Smooth muscle cell (in vitro differentiated cells): ENCODE measurements at regions not wholly inside any gene's neighbourhood (a gene's known extent, or its start where the extent isn't known, plus 50 kb on each side); places are given as distances from the start of the nearest gene placed in this dataset.
"Not testable (repeated sequence)": the region's sequence is repeated elsewhere in the genome, so short reads cannot be mapped to it uniquely, and the experiment has no call there.

Source experiments
- DNase-seq: peaks from one replicate; lab custom pipeline; 2025; ENCODE audit not compliant: unreplicated experiment; lab: John Stamatoyannopoulos, UW
- H2AFZ ChIP-seq: fragments of 200-600 bp; sonication (generic); 2 replicates; pipeline ENCODE4 v1.6.0; 2016; ENCODE audit warnings: antibody characterized with exemption, low read depth, mild to moderate bottlenecking
- H3F3A ChIP-seq: fragments of 200-600 bp; sonication (generic); 2 replicates; pipeline ENCODE4 v1.6.0; 2017; ENCODE audit warnings: antibody characterized with exemption, low read depth
- H3K27ac ChIP-seq: fragments of 200-600 bp; sonication (generic); 2 replicates; pipeline ENCODE4 v1.5.1; 2016; ENCODE audit warnings: low read depth, mild to moderate bottlenecking
- H3K27me3 ChIP-seq: fragments of 200-600 bp; sonication (generic); 2 replicates; pipeline ENCODE4 v1.6.1; 2016; ENCODE audit warnings: low read depth, mild to moderate bottlenecking
- H3K36me3 ChIP-seq: fragments of 200-600 bp; sonication (generic); 2 replicates; pipeline ENCODE4 v1.5.1; 2016; ENCODE audit warnings: low read depth
- H3K4me1 ChIP-seq: fragments of 200-600 bp; sonication (generic); 2 replicates; pipeline ENCODE4 v1.5.1; 2016; ENCODE audit warnings: low read depth
- H3K4me2 ChIP-seq: fragments of 200-600 bp; sonication (generic); 2 replicates; pipeline ENCODE4 v1.6.0; 2016; ENCODE audit warnings: mild to moderate bottlenecking
- H3K4me3 ChIP-seq: fragments of 200-600 bp; sonication (generic); 2 replicates; pipeline ENCODE4 v1.5.1; 2016; ENCODE audit warnings: mild to moderate bottlenecking
- H3K79me2 ChIP-seq: fragments of 200-600 bp; sonication (generic); 2 replicates; pipeline ENCODE4 v1.6.0; 2016; ENCODE audit warnings: low read depth, mild to moderate bottlenecking
- H3K9ac ChIP-seq: fragments of 200-600 bp; sonication (generic); 2 replicates; pipeline ENCODE4 v1.6.0; 2016; ENCODE audit warnings: low read depth
- H3K9me3 ChIP-seq: fragments of 200-600 bp; sonication (generic); replicated peaks from 2 replicates; pipeline ENCODE4 v1.5.1; 2016; ENCODE audit warnings: low read depth
- H4K20me1 ChIP-seq: fragments of 200-600 bp; sonication (generic); 2 replicates; pipeline ENCODE4 v1.6.0; 2016; ENCODE audit warnings: low read depth
- WGBS: methylation state at CpG from one replicate; pipeline ENCODE4 v1.1.7; 2016; ENCODE audit warnings: low lambda C conversion rate; 5-methylcytosine and 5-hydroxymethylcytosine counted together
- TF ChIP-seq, protein P1 (sequence below): fragments of 200-600 bp; sonication (generic); IDR thresholded peaks from 2 replicates; pipeline ENCODE4 v1.5.1; 2017; ENCODE audit warnings: borderline replicate concordance, mild to moderate bottlenecking, antibody characterized with exemption; ENCODE audit not compliant: insufficient read depth, poor library complexity, severe bottlenecking

GRCh38 chr21:9837001-9837400 lies 684.4 kb upstream of the TPTE start:
- H3K9ac ChIP-seq, H2AFZ ChIP-seq, H3K4me2 ChIP-seq, H3F3A ChIP-seq, DNase-seq, H3K36me3 ChIP-seq, H4K20me1 ChIP-seq, H3K4me1 ChIP-seq, H3K4me3 ChIP-seq, H3K27me3 ChIP-seq, H3K27ac ChIP-seq, H3K79me2 ChIP-seq: not testable (repeated sequence)
- WGBS: 85% methylated on average over 17 of the region's 18 CpGs
- peaks cover 18% of the 10 kb centered on the region for H3K9me3 ChIP-seq

DNA sequence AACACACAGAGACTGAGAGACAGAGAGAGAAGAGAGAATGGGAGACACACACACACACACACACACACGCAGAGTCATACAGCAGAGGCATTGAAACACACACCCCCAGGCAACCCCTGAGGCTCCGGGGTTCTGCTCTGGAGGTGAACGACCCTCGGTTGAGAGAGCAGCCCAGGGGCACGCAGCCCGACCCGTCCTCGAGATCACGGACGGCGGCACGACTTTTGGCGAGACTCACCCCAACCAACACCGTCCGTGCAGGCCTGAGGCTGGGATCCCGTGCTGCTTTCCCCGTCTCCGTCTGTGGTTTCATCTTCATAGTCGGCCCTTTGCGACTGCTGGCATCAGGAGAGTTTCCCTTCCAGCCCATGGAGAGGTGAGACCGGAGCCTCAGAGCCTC lies 683.9 kb upstream of the TPTE start:
- not testable (repeated sequence) for H3K27ac ChIP-seq, H3K4me3 ChIP-seq, H3K4me2 ChIP-seq, H3K36me3 ChIP-seq, DNase-seq, H4K20me1 ChIP-seq, H3K79me2 ChIP-seq, H3K4me1 ChIP-seq, H2AFZ ChIP-seq, H3F3A ChIP-seq, H3K9ac ChIP-seq, H3K27me3 ChIP-seq
- H3K9me3 ChIP-seq: peaks cover 18% of the 10 kb centered on the region
- 85% methylated on average over 21 of the region's 21 CpGs for WGBS

- Histone ChIP-seq H3K4me1 (no peaks in the 10 kb centered on the region), H2AFZ (no peak overlapping the region), H3K4me2 (no peak overlapping the region), H3K9ac (no peak overlapping the region), H3K27ac (no peak overlapping the region), H3K9me3 (peaks cover 15% of the 10 kb centered on the region), H3K27me3 (no peaks in the 10 kb centered on the region), H3F3A (no peaks in the 10 kb centered on the region), H3K4me3 (no peak overlapping the region), H3K79me2 (no peaks in the 10 kb centered on the region), H4K20me1 (no peaks in the 10 kb centered on the region), H3K36me3 (no peaks in the 10 kb centered on the region)
- 87% methylated on average over 44 of the region's 44 CpGs for WGBS
- no peak for DNase-seq
- TF ChIP-seq, protein P1, sequence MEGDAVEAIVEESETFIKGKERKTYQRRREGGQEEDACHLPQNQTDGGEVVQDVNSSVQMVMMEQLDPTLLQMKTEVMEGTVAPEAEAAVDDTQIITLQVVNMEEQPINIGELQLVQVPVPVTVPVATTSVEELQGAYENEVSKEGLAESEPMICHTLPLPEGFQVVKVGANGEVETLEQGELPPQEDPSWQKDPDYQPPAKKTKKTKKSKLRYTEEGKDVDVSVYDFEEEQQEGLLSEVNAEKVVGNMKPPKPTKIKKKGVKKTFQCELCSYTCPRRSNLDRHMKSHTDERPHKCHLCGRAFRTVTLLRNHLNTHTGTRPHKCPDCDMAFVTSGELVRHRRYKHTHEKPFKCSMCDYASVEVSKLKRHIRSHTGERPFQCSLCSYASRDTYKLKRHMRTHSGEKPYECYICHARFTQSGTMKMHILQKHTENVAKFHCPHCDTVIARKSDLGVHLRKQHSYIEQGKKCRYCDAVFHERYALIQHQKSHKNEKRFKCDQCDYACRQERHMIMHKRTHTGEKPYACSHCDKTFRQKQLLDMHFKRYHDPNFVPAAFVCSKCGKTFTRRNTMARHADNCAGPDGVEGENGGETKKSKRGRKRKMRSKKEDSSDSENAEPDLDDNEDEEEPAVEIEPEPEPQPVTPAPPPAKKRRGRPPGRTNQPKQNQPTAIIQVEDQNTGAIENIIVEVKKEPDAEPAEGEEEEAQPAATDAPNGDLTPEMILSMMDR: no peak
Observed at GRCh38 chr21:9837946-9838737, 683.2 kb upstream of the TPTE start.

DNA sequence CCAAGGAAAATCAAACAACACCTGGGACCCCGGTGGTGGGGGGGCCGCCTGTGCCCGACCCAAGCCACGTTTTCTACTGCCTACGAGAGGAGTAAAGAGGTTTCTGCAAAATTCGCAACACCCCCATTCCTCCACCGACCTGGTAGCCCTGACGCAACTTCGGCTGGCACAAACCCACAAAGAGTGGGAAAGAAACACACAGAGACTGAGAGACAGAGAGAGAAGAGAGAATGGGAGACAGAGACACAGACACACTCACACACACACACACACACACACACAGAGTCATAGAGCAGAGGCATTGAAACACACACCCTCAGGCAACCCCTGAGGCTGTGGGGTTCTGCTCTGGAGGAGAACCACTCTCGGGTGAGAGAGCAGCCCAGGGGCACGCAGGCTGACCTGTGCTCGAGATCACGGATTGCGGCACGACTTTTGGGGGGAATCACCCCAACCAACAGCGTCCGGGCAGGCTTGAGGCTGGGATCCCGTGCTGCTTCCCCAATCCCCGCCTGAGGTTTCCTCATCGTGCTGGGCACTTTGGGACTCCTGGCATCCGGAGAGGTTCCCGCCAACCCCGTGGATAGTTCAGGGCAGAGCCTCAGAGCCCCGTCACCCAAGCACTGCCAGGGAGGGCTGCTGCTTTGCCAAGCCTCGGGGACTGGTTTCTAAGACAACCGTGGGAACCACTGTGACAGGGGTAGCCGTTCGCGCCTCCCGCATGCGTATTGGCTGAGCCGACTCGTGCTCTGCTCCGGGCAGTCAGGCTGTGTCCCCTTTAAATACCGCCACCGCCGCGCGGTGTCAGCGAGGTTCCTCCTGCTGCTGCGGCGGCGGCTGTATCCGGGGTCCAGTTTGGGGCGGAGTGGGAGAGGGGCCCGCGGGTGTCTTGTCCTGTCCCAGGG lies 682.4 kb upstream of the TPTE start:
- H3K9ac ChIP-seq: no peak overlapping the region
- H2AFZ ChIP-seq: no peak overlapping the region
- H3K36me3 ChIP-seq: no peaks in the 10 kb centered on the region
- H4K20me1 ChIP-seq: no peaks in the 10 kb centered on the region
- no peaks in the 10 kb centered on the region for H3K79me2 ChIP-seq
- H3K4me1 ChIP-seq: no peaks in the 10 kb centered on the region
- peaks cover 15% of the 10 kb centered on the region for H3K9me3 ChIP-seq
- H3K27ac ChIP-seq: no peak overlapping the region
- H3K27me3 ChIP-seq: no peaks in the 10 kb centered on the region
- 84% methylated on average over 47 of the region's 47 CpGs for WGBS
- DNase-seq: no peak
- no peaks in the 10 kb centered on the region for H3F3A ChIP-seq
- no peak overlapping the region for H3K4me3 ChIP-seq
- TF ChIP-seq, protein P1: no peak
- H3K4me2 ChIP-seq: no peak overlapping the region

- not testable (repeated sequence) for H3K4me1 ChIP-seq, H3K27ac ChIP-seq, DNase-seq, H3K27me3 ChIP-seq, H4K20me1 ChIP-seq, H3K9ac ChIP-seq, H3K79me2 ChIP-seq, H2AFZ ChIP-seq, H3K36me3 ChIP-seq, H3K4me3 ChIP-seq, H3K4me2 ChIP-seq, H3F3A ChIP-seq
- H3K9me3 ChIP-seq: peaks cover 23% of the 10 kb centered on the region
- 84% methylated on average over 1 of the region's 1 CpG for WGBS
Observed at GRCh38 chr21:9844106-9844505, 677.3 kb upstream of the TPTE start.

- H3K9me3 ChIP-seq: peaks cover 25% of the 10 kb centered on the region
- not testable (repeated sequence) for H3K27me3 ChIP-seq, H3K4me1 ChIP-seq, H2AFZ ChIP-seq, H3K79me2 ChIP-seq, H3K27ac ChIP-seq, H3K4me3 ChIP-seq, H3F3A ChIP-seq, H3K9ac ChIP-seq, H4K20me1 ChIP-seq, H3K36me3 ChIP-seq, DNase-seq, H3K4me2 ChIP-seq
- WGBS: 78% methylated on average over 7 of the region's 7 CpGs
Observed at GRCh38 chr21:9847511-9847910, 673.9 kb upstream of the TPTE start.

DNA sequence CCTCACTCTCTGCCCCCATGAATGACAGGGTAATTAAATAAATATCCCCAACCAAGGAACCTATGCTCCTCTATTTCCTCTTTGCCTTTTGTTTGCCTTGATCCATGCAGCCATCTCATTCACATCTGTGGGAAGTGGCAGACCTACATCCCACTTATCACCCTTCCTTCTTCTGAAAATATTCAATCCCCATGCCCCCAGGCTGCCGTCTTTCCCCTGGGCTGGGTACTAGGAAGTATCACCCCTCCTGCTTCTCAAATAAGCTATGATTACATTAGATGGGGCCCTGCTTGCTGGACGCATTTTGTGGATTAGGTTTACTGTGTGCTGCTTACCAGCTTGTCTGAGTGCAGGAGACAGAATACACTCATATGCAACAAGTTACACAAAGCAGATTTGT lies 670.2 kb upstream of the TPTE start:
- not testable (repeated sequence) for H2AFZ ChIP-seq, H3K9ac ChIP-seq, H3K4me3 ChIP-seq, H3K27ac ChIP-seq, H3K36me3 ChIP-seq, H4K20me1 ChIP-seq, H3K79me2 ChIP-seq, H3K4me1 ChIP-seq, H3K4me2 ChIP-seq, H3K27me3 ChIP-seq, H3F3A ChIP-seq, DNase-seq
- peaks cover 18% of the 10 kb centered on the region for H3K9me3 ChIP-seq
- WGBS: 59% methylated on average over 2 of the region's 2 CpGs
